Upper lobe of right lung (tissue), 1 donor: ENCODE measurements at regions not wholly inside any gene's neighbourhood (a gene's known extent, or its start where the extent isn't known, plus 50 kb on each side); places are given as distances from the start of the nearest gene placed in this dataset.

Experiments used
- ATAC-seq: fragments of 200-7000 bp; cut with Tn5 transposase; one replicate; pipeline ENCODE4 v1.9.1; 2020; ENCODE audit warnings: mild to moderate bottlenecking, moderate library complexity
- DNase-seq: peaks from one replicate; pipeline ENCODE4 v3.0.0-alpha.2; 2020
- H3K27ac ChIP-seq: fragments of 200-600 bp; one replicate; pipeline ENCODE4 v1.8.0; 2022
- H3K27me3 ChIP-seq: fragments of 200-600 bp; one replicate; pipeline ENCODE4 v1.8.0; 2022; ENCODE audit warnings: mild to moderate bottlenecking
- H3K36me3 ChIP-seq: fragments of 200-600 bp; one replicate; pipeline ENCODE4 v1.8.0; 2022
- H3K4me1 ChIP-seq: fragments of 200-600 bp; one replicate; pipeline ENCODE4 v1.8.0; 2022
- H3K4me3 ChIP-seq: fragments of 200-600 bp; one replicate; pipeline ENCODE4 v1.8.0; 2022; ENCODE audit warnings: mild to moderate bottlenecking
- H3K9me3 ChIP-seq: fragments of 200-600 bp; one replicate; pipeline ENCODE4 v1.8.0; 2022
- intact Hi-C: fragments of 100-400 bp; cut with DNase I; formaldehyde crosslinking; loops from one replicate; pipeline ENCODE4 v1.11.0; 2022
- TF ChIP-seq, protein P1 (sequence below): fragments of 200-600 bp; IDR thresholded peaks from one replicate; pipeline ENCODE4 v1.8.0; 2022; ENCODE audit warnings: antibody characterized with exemption
- donor health status: DM: no; HTN: yes; CAD: no; lungs with severe emphysema.

- DNase-seq = no peak
- no peaks in the 10 kb centered on the region for H3K27me3 ChIP-seq
- no peaks in the 10 kb centered on the region for H3K4me1 ChIP-seq
- H3K9me3 ChIP-seq = no peaks in the 10 kb centered on the region
- H3K4me3 ChIP-seq = no peak overlapping the region
- intact Hi-C loops = no loop called here
- H3K36me3 ChIP-seq = no peaks in the 10 kb centered on the region
- TF ChIP-seq, protein P1, sequence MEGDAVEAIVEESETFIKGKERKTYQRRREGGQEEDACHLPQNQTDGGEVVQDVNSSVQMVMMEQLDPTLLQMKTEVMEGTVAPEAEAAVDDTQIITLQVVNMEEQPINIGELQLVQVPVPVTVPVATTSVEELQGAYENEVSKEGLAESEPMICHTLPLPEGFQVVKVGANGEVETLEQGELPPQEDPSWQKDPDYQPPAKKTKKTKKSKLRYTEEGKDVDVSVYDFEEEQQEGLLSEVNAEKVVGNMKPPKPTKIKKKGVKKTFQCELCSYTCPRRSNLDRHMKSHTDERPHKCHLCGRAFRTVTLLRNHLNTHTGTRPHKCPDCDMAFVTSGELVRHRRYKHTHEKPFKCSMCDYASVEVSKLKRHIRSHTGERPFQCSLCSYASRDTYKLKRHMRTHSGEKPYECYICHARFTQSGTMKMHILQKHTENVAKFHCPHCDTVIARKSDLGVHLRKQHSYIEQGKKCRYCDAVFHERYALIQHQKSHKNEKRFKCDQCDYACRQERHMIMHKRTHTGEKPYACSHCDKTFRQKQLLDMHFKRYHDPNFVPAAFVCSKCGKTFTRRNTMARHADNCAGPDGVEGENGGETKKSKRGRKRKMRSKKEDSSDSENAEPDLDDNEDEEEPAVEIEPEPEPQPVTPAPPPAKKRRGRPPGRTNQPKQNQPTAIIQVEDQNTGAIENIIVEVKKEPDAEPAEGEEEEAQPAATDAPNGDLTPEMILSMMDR = no peak
- H3K27ac ChIP-seq = no peak overlapping the region
- no peak for ATAC-seq
These were observed 303.1 kb upstream of the CHORDC1 start for GRCh38 chr11:90525962-90526361.

GRCh38 chr11:90512846-90513245, 290.0 kb upstream of the CHORDC1 start:
- TF ChIP-seq, protein P1 = no peak
- no peak overlapping the region for H3K27ac ChIP-seq
- intact Hi-C loops = no loop called here
- no peaks in the 10 kb centered on the region for H3K4me1 ChIP-seq
- DNase-seq = no peak
- H3K4me3 ChIP-seq = no peak overlapping the region
- no peaks in the 10 kb centered on the region for H3K27me3 ChIP-seq
- H3K9me3 ChIP-seq = no peaks in the 10 kb centered on the region
- no peaks in the 10 kb centered on the region for H3K36me3 ChIP-seq
- no peak for ATAC-seq

GRCh38 chr11:90510839-90511238, 288.0 kb upstream of the CHORDC1 start:
- H3K4me3 ChIP-seq = no peak overlapping the region
- intact Hi-C loops = no loop called here
- ATAC-seq (no peak), DNase-seq (no peak)
- no peaks in the 10 kb centered on the region for H3K4me1 ChIP-seq
- H3K27me3 ChIP-seq = no peaks in the 10 kb centered on the region
- H3K36me3 ChIP-seq = no peaks in the 10 kb centered on the region
- TF ChIP-seq, protein P1 = no peak
- no peaks in the 10 kb centered on the region for H3K9me3 ChIP-seq
- no peak overlapping the region for H3K27ac ChIP-seq

GRCh38 chr11:90500922-90501568, 278.2 kb upstream of the CHORDC1 start:
- H3K36me3 ChIP-seq = no peaks in the 10 kb centered on the region
- no peaks in the 10 kb centered on the region for H3K4me1 ChIP-seq
- no peak for ATAC-seq
- no peak overlapping the region for H3K27ac ChIP-seq
- no peak overlapping the region for H3K4me3 ChIP-seq
- no peaks in the 10 kb centered on the region for H3K27me3 ChIP-seq
- no peak for DNase-seq
- no peaks in the 10 kb centered on the region for H3K9me3 ChIP-seq
- TF ChIP-seq, protein P1 = no peak
- intact Hi-C loops = no loop called here

GRCh38 chr11:90496722-90497121, 273.9 kb upstream of the CHORDC1 start:
- no peak for DNase-seq
- no peak overlapping the region for H3K27ac ChIP-seq
- TF ChIP-seq, protein P1 = no peak
- no peaks in the 10 kb centered on the region for H3K4me1 ChIP-seq
- H3K9me3 ChIP-seq = no peaks in the 10 kb centered on the region
- no peaks in the 10 kb centered on the region for H3K36me3 ChIP-seq
- H3K4me3 ChIP-seq = no peak overlapping the region
- no peak for ATAC-seq
- no peaks in the 10 kb centered on the region for H3K27me3 ChIP-seq
- intact Hi-C loops = no loop called here

DNA sequence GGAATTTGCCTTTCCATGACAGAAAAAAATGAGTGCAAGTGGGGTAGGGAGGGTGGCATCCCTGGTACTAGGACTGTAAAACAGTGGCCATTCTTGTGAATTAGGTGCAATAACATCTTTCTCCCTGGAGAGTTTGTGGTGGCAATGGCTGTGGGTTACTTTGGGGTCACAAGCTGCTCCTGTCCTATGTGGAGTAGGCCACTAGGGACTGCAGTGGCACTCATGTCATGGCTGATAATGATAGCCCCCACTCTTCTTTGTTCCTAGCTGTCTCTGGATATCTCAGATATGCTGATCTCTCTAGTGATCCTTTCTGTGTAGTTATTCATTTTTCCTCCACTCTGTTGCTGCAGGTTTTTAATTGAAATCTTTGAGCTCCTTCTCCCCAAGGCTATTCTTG, 270.5 kb upstream of the CHORDC1 start:
- Histone ChIP-seq H3K27ac (no peak overlapping the region), H3K27me3 (no peaks in the 10 kb centered on the region), H3K4me3 (no peak overlapping the region), H3K36me3 (no peaks in the 10 kb centered on the region), H3K9me3 (no peaks in the 10 kb centered on the region), H3K4me1 (no peaks in the 10 kb centered on the region)
- DNase-seq (no peak), ATAC-seq (no peak)
- intact Hi-C loops = no loop called here
- TF ChIP-seq, protein P1 = no peak
